Frontal cortex (tissue), 3 donors: ENCODE measurements at regions not wholly inside any gene's neighbourhood (a gene's known extent, or its start where the extent isn't known, plus 50 kb on each side); places are given as distances from the start of the nearest gene placed in this dataset.
"Not testable (repeated sequence)": the region's sequence is repeated elsewhere in the genome, so short reads cannot be mapped to it uniquely, and the experiment has no call there.

Source experiments
- DNase-seq, 2 donors: peaks; one replicate each; pipeline ENCODE4 v3.0.0; 2012; ENCODE audit warnings: low spot score in 2 of 2
- FAIRE-seq: peaks from 2 replicates; lab custom pipeline; 2012; peaks lifted over from hg19 to GRCh38; lab: Jason Lieb, UNC
- donor health status: control.
- donor health status: control.
- donor health status: control.

DNA sequence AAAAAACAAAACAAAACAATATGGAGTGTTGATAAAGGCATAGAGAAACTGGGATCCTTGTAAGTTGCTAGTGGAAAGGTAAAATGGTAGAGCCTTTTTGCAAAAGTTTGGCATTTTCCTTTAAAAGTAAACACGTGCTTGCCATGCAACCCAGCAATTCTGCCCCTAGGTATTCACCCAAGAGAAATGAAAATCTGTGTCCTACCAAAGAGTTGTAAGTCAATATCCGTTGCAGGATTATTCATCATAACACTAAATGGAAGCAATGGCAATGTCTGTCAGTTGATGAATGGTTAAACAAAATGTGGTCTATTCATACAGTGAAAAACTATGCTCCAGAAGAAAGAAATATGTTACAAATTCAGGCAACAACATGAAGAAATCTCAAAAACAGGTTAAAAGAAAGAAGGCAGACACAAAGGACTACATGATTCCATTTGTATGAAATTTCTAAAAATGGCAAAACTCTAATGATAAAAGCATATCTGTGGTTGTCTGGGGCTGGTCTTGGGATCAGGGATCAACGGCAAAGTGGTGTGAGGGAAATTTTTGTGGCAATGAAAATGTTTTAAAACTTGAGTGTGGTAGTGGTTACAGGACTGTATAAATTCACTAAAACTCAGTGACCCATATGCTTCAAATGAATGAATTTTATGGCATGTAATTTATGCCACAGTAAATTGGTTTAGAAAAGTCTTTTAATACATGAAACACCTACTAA lies 229.6 kb downstream of the OPA1 start:
- no peak for DNase-seq
- no peak for FAIRE-seq

DNA sequence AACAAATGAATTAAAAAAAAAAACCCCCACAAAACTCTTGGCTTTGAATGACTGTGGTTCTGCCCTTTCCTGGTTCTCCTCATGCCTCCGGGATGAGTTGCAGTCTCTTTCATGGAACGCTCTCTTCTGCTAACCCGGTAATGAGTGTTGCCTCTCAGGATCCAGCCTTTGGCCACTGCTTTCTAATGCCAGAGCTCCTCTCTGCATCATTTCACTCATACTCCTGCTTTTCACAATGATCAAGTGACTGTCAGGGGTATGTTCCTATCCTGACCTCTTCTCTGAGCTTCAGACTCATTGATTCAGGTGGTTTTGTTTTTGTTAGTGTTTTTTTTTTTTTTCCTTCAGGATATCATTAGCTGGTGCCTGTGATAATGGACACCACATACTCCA lies 230.2 kb downstream of the OPA1 start:
- DNase-seq, FAIRE-seq: not testable (repeated sequence)

DNA sequence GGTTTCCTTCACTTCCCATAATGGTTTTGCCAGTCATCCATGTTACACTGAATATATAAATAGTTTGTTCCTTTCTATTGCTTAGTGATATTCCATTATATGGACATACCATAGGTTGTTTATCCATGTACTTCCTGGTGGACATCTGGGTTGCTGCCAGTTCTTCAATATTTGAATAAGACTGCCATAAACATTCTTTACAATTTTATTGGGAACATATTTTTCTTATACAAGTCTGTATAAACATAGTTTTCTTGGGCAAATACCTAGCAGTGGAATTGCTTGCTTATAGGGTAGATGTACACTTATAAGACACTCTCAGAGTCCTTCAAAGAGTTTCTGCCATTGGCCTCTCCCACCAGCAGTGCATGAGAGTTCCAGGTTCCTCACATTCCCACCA lies 231.4 kb downstream of the OPA1 start:
- DNase-seq (no peak), FAIRE-seq (no peak)

DNA sequence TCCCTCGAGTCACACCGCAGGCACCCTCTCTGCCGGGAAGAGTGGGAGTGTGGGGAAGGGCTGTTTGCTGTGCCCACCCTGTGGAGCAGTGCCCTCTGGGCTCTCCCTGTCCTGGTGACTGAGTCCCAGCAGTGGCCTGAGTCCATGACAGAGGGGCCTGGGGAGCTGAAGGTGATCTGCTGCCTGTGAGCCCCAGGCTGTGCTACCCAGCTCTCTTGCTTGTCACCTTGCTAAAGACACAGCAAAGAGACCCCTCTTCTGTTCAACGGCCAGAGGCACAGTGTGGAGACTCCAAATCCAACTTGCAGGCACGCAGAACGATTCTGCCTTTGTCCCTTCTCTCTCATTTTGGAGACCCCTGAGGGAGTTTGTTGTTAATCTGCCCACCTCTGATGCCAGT lies 232.6 kb downstream of the OPA1 start:
- no peak for FAIRE-seq
- no peak for DNase-seq

DNA sequence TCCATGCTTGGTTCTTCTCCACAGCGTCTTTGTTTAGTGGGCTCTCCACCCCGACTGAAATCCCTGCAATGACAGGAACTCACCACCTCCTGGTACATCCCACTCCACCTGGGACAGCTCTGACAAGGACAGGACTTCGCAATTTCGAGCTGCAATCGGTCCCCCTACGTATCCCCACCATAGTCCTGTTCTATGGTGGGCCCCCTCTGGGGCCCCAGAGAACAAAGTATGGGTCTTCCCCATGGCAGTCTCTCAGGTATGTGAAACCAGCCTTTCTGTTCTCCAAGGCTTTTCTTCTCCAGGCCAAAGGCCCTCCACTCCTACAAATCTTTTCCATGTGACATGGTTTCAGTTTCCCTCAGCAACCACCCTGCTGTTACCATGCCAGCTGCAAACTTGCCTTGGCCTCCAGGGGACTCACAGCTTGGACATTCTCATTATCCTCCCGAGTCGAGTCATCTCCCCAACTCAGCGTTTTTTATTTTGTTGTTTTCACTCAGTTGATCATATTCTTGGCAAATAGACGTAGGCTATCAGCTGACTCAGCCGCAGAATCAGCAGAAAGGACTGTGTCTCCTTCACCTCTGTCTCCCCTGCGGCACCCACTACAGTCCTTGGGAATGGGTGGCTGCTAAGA lies 233.3 kb downstream of the OPA1 start:
- FAIRE-seq, result no peak

DNA sequence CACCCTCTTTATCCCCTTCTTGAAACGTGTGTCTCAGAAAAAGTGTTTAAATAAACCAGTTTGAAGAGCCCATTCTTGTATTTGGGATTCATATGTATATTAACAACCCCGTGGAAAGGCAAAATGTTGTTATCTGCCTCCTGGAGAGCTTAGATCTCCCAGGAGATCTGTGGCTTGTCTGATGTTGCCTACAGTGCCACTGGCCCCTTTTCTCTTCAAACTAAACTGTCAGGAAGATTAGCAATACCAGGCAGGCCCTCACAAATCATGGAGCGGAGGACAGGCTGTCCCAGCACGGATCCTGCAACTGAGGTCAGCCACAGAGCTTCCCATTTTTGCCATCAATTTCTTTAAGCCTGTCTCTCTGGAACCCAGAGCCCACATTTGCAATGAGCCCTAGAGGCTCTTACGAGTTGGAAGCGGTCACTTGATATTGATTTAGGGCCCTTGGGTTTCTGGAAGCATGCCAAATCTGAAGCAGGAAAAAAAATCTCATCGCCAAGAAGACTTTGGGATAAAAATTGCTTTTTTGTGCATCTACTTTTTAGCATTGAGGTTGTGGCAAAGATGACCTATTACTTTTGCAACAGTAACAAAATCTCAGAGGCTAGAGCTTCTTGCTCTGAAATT lies 234.1 kb downstream of the OPA1 start:
- no peak for DNase-seq

More for the DNA sequence above, 233.3 kb downstream of the OPA1 start:
- DNase-seq, result no peak

DNA sequence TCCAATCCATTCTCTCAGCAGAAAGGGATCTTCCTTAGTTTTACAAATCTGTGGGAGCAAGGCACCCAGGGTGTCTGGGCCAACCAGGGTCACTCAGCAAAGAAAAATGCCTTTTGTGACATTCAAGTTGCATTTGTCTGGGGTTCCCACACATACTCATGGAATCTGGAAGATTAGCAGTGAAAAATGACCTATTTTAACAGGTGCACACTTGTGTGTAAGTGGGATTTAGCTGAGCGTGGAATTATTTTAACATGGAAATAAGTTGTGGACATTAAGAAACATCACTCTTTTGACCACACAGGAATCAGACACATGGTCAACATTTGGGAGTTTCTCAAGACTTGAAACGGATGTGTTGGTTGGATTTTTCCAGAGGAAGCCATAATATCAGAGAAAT lies 234.9 kb downstream of the OPA1 start:
- no peak for FAIRE-seq
- DNase-seq, result no peak

More for the DNA sequence above, 234.1 kb downstream of the OPA1 start:
- FAIRE-seq, result no peak

DNA sequence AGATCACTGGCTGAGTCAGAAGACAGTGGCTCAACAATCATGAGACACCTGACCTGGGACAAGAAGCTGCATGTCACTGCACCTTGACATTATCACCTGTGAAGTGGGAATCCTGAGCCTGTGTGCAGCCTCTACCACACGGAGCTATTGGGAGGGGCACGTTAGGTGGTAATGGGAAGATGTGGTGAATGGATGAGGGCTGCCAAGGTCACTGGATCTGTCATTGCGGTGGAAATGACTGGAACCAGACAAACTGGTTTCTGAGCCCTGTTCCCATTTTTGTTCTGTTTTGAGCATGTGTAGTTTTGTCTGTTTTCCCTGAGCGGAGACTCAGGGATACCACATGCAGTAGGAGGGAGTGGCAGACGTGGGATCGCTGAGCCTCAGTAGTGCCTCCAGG lies 235.5 kb downstream of the OPA1 start:
- DNase-seq, result no peak
- no peak for FAIRE-seq

DNA sequence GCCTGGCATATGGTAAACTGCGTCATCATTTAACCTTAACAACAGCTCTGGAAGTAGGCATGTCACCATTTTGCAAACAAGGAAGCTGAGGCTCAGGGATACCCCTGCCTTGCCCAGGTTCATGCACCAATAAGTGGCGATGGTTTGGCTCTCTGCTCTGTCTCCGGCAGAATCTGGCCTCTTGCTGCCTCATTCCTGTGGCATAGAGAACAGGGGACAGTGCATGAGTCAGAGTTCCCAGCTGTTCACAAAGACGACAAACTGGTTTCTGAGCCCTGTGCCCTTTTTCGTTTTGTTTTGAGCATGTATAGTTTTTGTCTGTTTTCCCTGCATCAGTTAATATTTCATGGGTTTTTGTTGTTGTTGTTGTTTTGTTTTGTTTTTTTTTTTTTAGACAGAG lies 236.8 kb downstream of the OPA1 start:
- DNase-seq, result no peak
- no peak for FAIRE-seq

DNA sequence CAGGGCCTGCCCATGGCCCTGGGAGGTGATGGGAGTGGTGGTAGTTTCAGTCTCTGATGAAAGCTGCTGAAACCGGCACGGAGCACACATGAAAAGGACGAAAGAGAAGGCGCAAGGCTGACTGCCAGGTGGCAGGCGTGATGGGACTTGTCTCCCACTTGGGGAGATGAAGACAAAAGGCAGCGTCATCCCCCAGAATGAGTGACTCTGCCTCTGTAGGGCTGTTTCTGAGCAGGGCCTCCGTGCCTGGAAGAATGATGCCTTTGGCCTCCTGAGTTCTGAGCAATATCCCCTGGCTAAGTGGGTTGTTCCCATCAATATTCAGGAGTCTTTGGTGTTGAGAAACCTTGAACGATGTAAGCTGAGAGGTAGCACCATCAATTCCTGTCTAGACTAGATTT lies 237.8 kb downstream of the OPA1 start:
- no peak for DNase-seq
- no peak for FAIRE-seq

DNA sequence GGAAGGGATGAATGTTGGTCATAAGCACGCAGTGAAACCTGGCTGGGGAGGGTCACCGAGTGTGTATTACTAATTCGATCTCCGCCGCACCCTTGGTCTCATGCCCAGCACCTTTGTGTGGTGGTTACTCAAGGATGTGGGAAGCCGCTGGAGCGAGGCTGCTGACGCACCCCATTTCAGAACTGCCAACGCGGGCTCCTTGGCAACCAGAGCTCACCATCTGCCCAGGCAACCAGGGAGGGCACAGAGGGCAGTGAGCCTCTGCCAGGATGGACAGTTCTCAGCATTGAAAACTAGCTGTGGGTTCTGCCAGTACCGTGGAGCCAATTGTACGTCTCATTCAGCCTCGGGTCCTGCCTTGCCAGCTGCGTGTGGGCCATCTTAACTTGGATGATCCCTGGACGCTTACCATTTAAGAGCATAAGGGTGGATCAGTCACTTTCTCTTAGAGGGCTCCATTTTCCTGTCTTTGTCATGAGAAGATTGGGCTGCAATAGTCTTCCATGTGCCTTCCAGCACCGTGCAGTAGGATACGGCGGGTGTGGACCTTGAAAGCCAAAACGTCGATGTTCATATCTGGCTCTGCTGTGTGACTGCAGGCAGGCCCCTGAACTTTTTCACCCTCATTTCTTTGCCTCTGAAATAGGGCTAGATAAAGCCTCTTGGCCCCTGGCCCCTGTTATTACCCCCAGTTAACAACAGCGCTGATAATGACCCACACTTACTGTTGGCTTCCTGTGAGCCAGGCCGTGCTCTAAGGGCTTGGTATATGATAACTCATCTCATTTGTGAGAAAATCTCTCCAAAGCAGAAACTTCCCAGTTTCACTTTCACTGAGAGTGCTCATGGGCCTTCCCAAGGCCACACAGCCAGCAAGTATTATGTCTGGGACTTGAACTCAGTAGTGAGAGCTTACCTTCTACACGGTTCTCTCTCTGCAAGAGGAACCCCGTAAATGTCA lies 238.8 kb downstream of the OPA1 start:
- no peak for FAIRE-seq
- DNase-seq, result peak; percentile 7 to 58

DNA sequence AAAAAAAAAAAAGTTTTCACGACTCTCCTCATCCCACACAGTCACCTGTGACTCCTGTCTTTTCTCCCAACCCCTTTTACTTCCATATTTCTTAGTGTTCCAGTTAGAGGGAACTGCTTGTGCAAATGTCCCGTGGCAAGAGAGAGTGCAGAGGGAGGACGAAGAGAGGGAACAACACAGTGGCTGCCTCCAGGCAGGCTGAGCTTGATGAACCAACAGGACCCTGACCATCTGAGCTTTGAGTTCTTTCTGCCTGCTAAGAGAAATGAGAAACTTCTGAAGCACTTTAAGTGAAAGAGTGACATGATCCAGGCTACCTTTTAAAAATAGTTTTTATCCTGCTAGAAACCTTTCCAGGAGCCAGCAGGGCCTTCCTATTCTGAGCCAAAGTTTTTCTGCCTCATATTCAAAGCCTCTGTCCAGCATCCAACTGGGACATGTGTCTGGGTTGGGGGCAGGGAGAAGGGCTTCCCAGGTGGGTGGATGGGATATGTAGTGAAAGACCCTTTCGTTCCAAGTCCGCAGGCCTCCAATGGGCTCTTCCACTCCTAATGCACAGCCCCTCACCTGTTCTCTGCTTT lies 239.9 kb downstream of the OPA1 start:
- FAIRE-seq, result no peak
- no peak for DNase-seq

DNA sequence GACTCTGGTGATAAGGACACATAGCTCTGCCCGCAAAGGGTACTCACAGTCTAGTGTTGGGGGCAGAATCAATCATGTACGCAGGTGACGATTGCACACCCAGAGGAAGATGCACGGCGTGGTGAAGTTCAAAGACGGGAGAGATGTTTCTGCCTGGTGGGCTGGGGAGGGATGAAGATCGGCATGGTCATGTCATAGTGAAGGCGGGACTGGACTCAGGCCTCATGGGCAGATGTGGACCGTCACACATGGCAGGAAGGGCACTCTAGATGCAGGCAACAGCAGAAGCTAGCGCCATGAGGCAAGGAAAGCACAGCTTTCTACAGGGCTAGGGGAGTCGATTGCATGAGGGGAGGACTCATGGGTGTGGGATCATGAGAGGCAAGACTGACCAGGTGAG lies 240.6 kb downstream of the OPA1 start:
- no peak for FAIRE-seq
- DNase-seq, result no peak

DNA sequence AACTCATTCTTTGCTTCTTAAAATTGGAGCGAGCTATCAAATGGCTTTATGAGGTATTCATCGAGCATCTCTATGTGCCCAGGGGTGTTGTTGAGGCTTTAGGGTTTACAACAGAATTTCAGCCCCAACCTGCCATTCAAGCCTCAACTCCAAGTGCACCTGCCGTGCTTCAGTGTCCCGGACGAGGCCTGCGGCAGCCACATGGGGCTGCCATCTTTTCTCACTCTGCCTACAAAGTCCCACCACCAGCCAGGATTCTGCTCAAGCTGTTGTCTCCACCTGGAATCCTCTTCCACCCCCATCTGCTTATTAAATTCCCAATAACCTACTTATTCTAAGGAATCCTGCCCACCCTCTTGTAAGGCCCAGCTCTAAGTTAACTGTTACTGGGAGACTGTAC lies 242.4 kb downstream of the OPA1 start:
- DNase-seq (no peak), FAIRE-seq (no peak)

DNA sequence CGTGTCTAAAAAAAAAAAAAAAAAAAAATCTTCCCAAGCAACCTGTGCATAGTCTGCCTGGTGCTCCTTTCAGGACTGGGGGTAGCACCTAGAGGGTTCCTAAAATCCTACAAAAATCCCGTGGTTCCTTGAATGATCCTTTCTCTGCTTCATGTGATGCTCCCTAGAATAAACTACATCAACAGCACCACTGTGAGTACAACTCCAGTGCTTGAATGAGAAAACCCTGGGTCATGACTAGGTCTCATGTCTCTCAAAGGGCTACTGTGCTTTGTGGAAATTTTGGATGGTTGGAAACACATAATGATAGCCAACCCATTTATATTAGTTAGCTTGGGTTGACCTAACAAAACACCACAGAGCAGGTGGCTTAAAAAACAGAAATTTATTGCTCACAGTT lies 243.5 kb downstream of the OPA1 start:
- DNase-seq, result no peak
- FAIRE-seq, result no peak

DNA sequence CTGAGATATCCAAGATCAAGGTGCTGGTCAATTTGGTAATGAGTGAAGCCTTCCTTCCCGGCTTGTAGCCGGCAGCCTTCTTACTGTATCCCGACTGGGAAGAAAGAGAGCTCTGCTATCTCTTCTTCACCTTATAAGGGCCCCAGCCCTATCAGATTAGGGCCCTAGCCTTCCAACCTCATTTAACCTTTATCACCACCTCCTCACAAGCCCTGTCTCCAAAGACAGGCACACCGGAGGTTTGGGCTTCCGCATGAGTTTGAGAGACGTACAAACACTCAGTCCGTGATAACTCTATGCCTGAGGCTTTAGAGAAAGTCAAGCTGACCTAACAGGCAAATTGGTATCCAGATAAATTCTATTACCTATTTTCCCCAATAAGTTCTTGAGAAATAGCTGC lies 243.9 kb downstream of the OPA1 start:
- FAIRE-seq, result no peak

DNA sequence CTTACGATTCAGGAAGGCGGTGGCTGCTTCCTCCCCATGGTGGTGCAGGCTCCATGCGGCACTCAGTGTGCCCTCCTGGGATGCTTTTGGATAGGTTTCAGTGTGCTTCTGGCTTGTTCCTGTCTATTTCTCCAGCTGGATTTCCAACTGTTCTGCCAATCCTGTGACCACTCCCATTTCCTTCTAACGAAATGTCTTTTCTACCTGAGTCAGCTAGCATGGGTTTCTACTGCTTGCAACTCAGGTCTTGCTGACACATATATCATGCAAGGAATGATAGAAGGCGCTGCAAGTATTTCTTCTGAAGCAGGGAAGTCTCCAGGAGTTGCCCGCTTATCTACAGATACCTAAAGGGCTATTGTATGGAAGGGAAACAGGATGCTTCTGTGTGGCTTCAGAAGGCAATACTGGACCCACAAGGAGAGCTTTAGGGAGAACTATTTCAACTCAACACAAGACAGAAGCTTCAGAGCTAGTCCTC lies 244.4 kb downstream of the OPA1 start:
- FAIRE-seq, result no peak

More for the DNA sequence above, 243.9 kb downstream of the OPA1 start:
- DNase-seq, result no peak

DNA sequence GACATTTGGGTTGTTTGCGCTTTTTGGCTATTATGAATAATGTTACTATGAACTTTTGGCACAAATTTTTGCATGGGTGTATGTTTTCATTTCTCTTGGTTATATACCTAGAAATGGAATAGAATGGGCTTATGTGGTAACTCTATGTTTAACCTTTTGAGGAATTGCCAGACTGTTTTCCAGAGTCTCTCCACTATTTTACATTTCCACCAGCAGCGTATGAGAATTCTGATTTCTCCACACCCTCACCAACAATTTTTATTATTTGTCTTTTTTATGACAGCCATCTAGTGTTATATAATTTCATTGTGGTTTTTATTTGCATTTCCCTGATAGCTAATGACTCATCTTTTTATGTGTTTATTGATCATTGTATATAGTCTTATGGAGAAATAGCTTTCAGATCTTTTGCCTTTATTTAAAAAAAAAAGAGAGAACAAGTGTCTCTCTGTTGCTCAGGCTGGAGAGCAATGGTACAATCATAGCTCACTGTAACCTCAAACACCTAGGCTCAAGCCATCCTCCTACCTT lies 247.2 kb downstream of the OPA1 start:
- FAIRE-seq, result no peak
- no peak for DNase-seq

More for the DNA sequence above, 244.4 kb downstream of the OPA1 start:
- no peak for DNase-seq

DNA sequence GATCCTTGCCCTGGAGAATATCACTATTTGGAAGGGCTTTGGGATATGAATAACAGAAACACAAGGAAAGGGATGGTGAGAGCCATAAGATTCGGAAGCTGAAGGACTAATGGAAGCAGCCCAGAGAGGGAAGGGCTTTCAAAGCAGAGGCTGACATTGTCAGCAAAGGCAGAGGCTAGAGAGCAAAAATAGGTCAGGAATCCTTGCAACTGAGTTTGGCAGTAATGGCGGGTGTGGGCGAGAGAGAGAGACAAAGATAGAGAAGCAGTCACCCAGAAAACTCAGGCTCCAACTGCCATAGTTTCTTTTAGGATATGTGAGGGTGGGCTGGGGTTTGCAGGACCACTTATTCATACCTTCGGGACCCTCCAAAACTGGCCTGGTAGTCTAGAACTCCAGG lies 248.6 kb downstream of the OPA1 start:
- no peak for DNase-seq
- no peak for FAIRE-seq
